SU-DHL-6 (cell line): ENCODE measurements at regions not wholly inside any gene's neighbourhood (a gene's known extent, or its start where the extent isn't known, plus 50 kb on each side); places are given as distances from the start of the nearest gene placed in this dataset.

Experiments used
- H2AFZ ChIP-seq: fragments of 200-600 bp; sonication (generic); 2 replicates; pipeline ENCODE4 v1.6.1; 2014; ENCODE audit warnings: low read depth, mild to moderate bottlenecking, moderate library complexity, mixed read lengths, antibody characterized with exemption, low read length; ENCODE audit not compliant: severe bottlenecking
- H3F3A ChIP-seq: fragments of 200-600 bp; shearing (Covaris generic); 2 replicates; pipeline ENCODE4 v1.6.0; 2016; ENCODE audit warnings: antibody characterized with exemption, mild to moderate bottlenecking; ENCODE audit not compliant: insufficient read depth
- H3K27ac ChIP-seq: fragments of 200-600 bp; sonication (generic); 2 replicates; pipeline ENCODE4 v1.5.1; 2016; ENCODE audit warnings: low read depth, mild to moderate bottlenecking, low read length, moderate library complexity, mixed read lengths
- H3K27me3 ChIP-seq: fragments of 200-600 bp; sonication (generic), shearing (Covaris generic); 2 replicates; pipeline ENCODE4 v1.6.0; 2014; ENCODE audit warnings: mild to moderate bottlenecking, low read length
- H3K36me3 ChIP-seq: fragments of 200-600 bp; sonication (generic); 2 replicates; pipeline ENCODE4 v1.6.1; 2014; ENCODE audit warnings: mild to moderate bottlenecking, low read length, mixed read lengths
- H3K4me2 ChIP-seq: fragments of 300-600, 200-600 bp; shearing (Covaris generic), sonication (generic); 2 replicates; pipeline ENCODE4 v1.6.0; 2014; ENCODE audit warnings: low read length, low read depth, mild to moderate bottlenecking; ENCODE audit not compliant: poor library complexity, severe bottlenecking
- H3K4me3 ChIP-seq: fragments of 200-600 bp; sonication (generic); 2 replicates; pipeline ENCODE4 v1.5.1; 2014; ENCODE audit warnings: antibody characterized with exemption, low read length, mild to moderate bottlenecking, mixed read lengths; ENCODE audit not compliant: insufficient read depth, poor library complexity, severe bottlenecking
- H3K79me2 ChIP-seq: fragments of 200-600 bp; sonication (generic); 2 replicates; pipeline ENCODE4 v1.6.1; 2014; ENCODE audit warnings: mild to moderate bottlenecking, low read length, moderate library complexity; ENCODE audit not compliant: insufficient read depth
- H3K9ac ChIP-seq: fragments of 200-600 bp; sonication (generic); 2 replicates; pipeline ENCODE4 v1.7.0; 2014; ENCODE audit warnings: mild to moderate bottlenecking, low read length
- H3K9me2 ChIP-seq: fragments of 200-600 bp; sonication (generic); replicated peaks from 2 replicates; pipeline ENCODE4 v1.6.1; 2014; ENCODE audit warnings: low read length; ENCODE audit not compliant: insufficient read depth
- H3K9me3 ChIP-seq: fragments of 200-600 bp; sonication (generic); 2 replicates; pipeline ENCODE4 v1.6.1; 2014; ENCODE audit warnings: low read length, mixed read lengths; ENCODE audit not compliant: insufficient read depth
- H4K20me1 ChIP-seq: fragments of 200-600 bp; sonication (generic); 2 replicates; pipeline ENCODE4 v1.6.1; 2014; ENCODE audit warnings: low read depth, mild to moderate bottlenecking, antibody characterized with exemption, low read length, moderate library complexity, mixed read lengths
- CTCF ChIP-seq: fragments of 200-600 bp; sonication (generic); IDR thresholded peaks from one replicate; pipeline ENCODE4 v1.5.1; 2017; ENCODE audit warnings: antibody characterized with exemption, mild to moderate bottlenecking, low read length, moderate library complexity; ENCODE audit not compliant: insufficient read depth, poor library complexity, severe bottlenecking
- EZH2phosphoT487 ChIP-seq: fragments of 200-600 bp; sonication (generic), shearing (Covaris generic); conservative IDR thresholded peaks from 2 replicates; pipeline ENCODE4 v1.6.1; 2018; ENCODE audit warnings: mild to moderate bottlenecking, antibody characterized with exemption, low read length, moderate library complexity, mixed read lengths

GRCh38 chr1:67579623-67580394 is 105.2 kb upstream of the GADD45A start:
- Histone ChIP-seq H3K9ac (no peak overlapping the region), H3K27ac (no peak overlapping the region), H3K9me3 (no peaks in the 10 kb centered on the region), H3K4me2 (no peak overlapping the region), H3K4me3 (no peak overlapping the region), H2AFZ (no peak overlapping the region), H3K79me2 (no peaks in the 10 kb centered on the region), H3K9me2 (no peaks in the 10 kb centered on the region), H3K27me3 (no peaks in the 10 kb centered on the region), H4K20me1 (no peaks in the 10 kb centered on the region), H3K36me3 (no peaks in the 10 kb centered on the region), H3F3A (no peaks in the 10 kb centered on the region)
- TF ChIP-seq EZH2phosphoT487 (no peak), CTCF (no peak)

GRCh38 chr1:67580691-67581403 is 104.2 kb upstream of the GADD45A start:
- H3K4me3 ChIP-seq: no peak overlapping the region
- no peak overlapping the region for H3K27ac ChIP-seq
- no peak for TF ChIP-seq CTCF
- no peak for TF ChIP-seq EZH2phosphoT487

GRCh38 chr1:67582625-67583461 is 102.2 kb upstream of the GADD45A start:
- H3K4me2 ChIP-seq: no peak overlapping the region
- H3K27ac ChIP-seq: no peak overlapping the region
- TF ChIP-seq EZH2phosphoT487 (no peak), CTCF (no peak)
- no peaks in the 10 kb centered on the region for H3F3A ChIP-seq
- no peak overlapping the region for H3K9ac ChIP-seq
- H3K9me3 ChIP-seq: no peaks in the 10 kb centered on the region
- no peaks in the 10 kb centered on the region for H3K9me2 ChIP-seq
- no peaks in the 10 kb centered on the region for H4K20me1 ChIP-seq
- H2AFZ ChIP-seq: no peak overlapping the region
- H3K36me3 ChIP-seq: no peaks in the 10 kb centered on the region
- no peak overlapping the region for H3K4me3 ChIP-seq
- no peaks in the 10 kb centered on the region for H3K79me2 ChIP-seq
- no peaks in the 10 kb centered on the region for H3K27me3 ChIP-seq

More at GRCh38 chr1:67580691-67581403, 104.2 kb upstream of the GADD45A start:
- Histone ChIP-seq H3K27me3 (no peaks in the 10 kb centered on the region), H3K9me2 (no peaks in the 10 kb centered on the region), H4K20me1 (no peaks in the 10 kb centered on the region), H3F3A (no peaks in the 10 kb centered on the region), H3K4me2 (no peak overlapping the region), H3K9me3 (no peaks in the 10 kb centered on the region), H2AFZ (no peak overlapping the region), H3K79me2 (no peaks in the 10 kb centered on the region), H3K9ac (no peak overlapping the region), H3K36me3 (no peaks in the 10 kb centered on the region)
